Suprapubic skin (tissue), 4 donors: ENCODE measurements at regions not wholly inside any gene's neighbourhood (a gene's known extent, or its start where the extent isn't known, plus 50 kb on each side); places are given as distances from the start of the nearest gene placed in this dataset.

Experiments used
- POLR2A ChIP-seq, 2 donors: fragments of 450-650 bp; IDR thresholded peaks; one replicate each; pipeline ENCODE4 v1.6.1; 2017; ENCODE audit warnings: antibody characterized with exemption in 2 of 2, mild to moderate bottlenecking in 2 of 2, moderate library complexity in 2 of 2
- POLR2AphosphoS5 ChIP-seq, 3 donors: sonication (generic); formaldehyde crosslinking; IDR thresholded peaks; one replicate each; pipeline ENCODE4 v1.6.1; 2017; ENCODE audit warnings: antibody characterized with exemption in 3 of 3

GRCh38 chr4:171612907-171613306 lies 200.3 kb upstream of the GALNTL6 start:
- TF ChIP-seq POLR2A (IDR thresholded peaks at IDR 0.05) = no peak
- TF ChIP-seq POLR2AphosphoS5 (IDR thresholded peaks at IDR 0.05) = no peak
